DOHH2 (cell line): ENCODE measurements at regions not wholly inside any gene's neighbourhood (a gene's known extent, or its start where the extent isn't known, plus 50 kb on each side); places are given as distances from the start of the nearest gene placed in this dataset.

ENCODE experiments used
- H3F3A ChIP-seq: fragments of 200-600 bp; sonication (generic), shearing (Covaris generic); 2 replicates; pipeline ENCODE4 v1.6.0; 2016; ENCODE audit warnings: antibody characterized with exemption, mild to moderate bottlenecking; ENCODE audit not compliant: control insufficient read depth, insufficient read depth
- H3K27ac ChIP-seq: fragments of 200-600 bp; sonication (generic); 2 replicates; pipeline ENCODE4 v1.5.1; 2014; ENCODE audit warnings: low read depth, mild to moderate bottlenecking, low read length, moderate library complexity
- H3K27me3 ChIP-seq: fragments of 200-600 bp; sonication (generic); 2 replicates; pipeline ENCODE4 v1.6.1; 2014; ENCODE audit warnings: mild to moderate bottlenecking, low read length, mixed read lengths; ENCODE audit not compliant: control insufficient read depth
- H3K36me3 ChIP-seq: fragments of 200-600 bp; sonication (generic); 2 replicates; pipeline ENCODE4 v1.6.1; 2014; ENCODE audit warnings: mild to moderate bottlenecking, low read length, moderate library complexity, mixed read lengths; ENCODE audit not compliant: control insufficient read depth
- H3K4me1 ChIP-seq: fragments of 200-600 bp; sonication (generic); 2 replicates; pipeline ENCODE4 v1.6.1; 2014; ENCODE audit warnings: mild to moderate bottlenecking, low read length, mixed read lengths; ENCODE audit not compliant: control insufficient read depth
- H3K4me2 ChIP-seq: fragments of 200-600 bp; sonication (generic); 2 replicates; pipeline ENCODE4 v1.6.0; 2014; ENCODE audit warnings: mild to moderate bottlenecking, low read length, moderate library complexity
- H3K4me3 ChIP-seq: fragments of 200-600 bp; sonication (generic); 2 replicates; pipeline ENCODE4 v1.5.1; 2014; ENCODE audit warnings: mild to moderate bottlenecking, low read length, mixed read lengths
- H3K79me2 ChIP-seq: fragments of 200-600 bp; sonication (generic); 2 replicates; pipeline ENCODE4 v1.6.1; 2014; ENCODE audit warnings: mild to moderate bottlenecking, low read length, mixed read lengths; ENCODE audit not compliant: control insufficient read depth
- H3K9me2 ChIP-seq: fragments of 200-600 bp; sonication (generic); replicated peaks from 2 replicates; pipeline ENCODE4 v1.6.1; 2014; ENCODE audit warnings: mild to moderate bottlenecking, low read length, mixed read lengths; ENCODE audit not compliant: control insufficient read depth
- H3K9me3 ChIP-seq: fragments of 200-600 bp; sonication (generic); 2 replicates; pipeline ENCODE4 v1.6.1; 2014; ENCODE audit warnings: antibody characterized with exemption, low read length, mixed read lengths; ENCODE audit not compliant: control insufficient read depth, insufficient read depth
- H4K20me1 ChIP-seq: fragments of 200-600 bp; sonication (generic); 2 replicates; pipeline ENCODE4 v1.6.0; 2014; ENCODE audit warnings: low read depth, mild to moderate bottlenecking, antibody characterized with exemption, low read length, moderate library complexity; ENCODE audit not compliant: control insufficient read depth, insufficient read depth
- CTCF ChIP-seq: fragments of 200-600 bp; sonication (generic); IDR thresholded peaks from one replicate; pipeline ENCODE4 v1.5.1; 2014; ENCODE audit warnings: antibody characterized with exemption, mild to moderate bottlenecking, low read depth, low read length; ENCODE audit not compliant: poor library complexity, severe bottlenecking
- EZH2phosphoT487 ChIP-seq: fragments of 200-600 bp; sonication (generic); IDR thresholded peaks from 2 replicates; pipeline ENCODE4 v1.6.1; 2017; ENCODE audit warnings: borderline replicate concordance, mild to moderate bottlenecking, antibody characterized with exemption, low read length, moderate library complexity, mixed read lengths

DNA sequence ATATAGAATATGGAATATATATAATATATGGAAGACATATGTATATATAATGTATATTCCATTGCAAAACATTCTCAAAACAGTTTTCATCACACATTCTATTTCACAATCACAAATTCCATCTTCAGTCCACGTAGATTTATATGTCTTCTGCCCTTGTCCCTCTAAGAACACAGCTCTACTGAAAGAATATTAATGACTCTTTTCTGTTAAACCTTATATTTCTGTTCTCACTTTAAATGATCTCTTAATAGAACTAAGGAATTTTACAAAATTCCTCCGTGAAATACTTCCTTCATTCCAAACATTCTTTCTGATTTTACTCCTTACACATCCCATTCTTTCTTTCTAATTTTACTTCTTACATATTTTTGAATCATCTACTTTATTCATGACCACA is 1043.1 kb upstream of the PABPC4L start:
- Histone ChIP-seq H3F3A (no peaks in the 10 kb centered on the region), H3K27ac (no peak overlapping the region), H3K27me3 (no peaks in the 10 kb centered on the region), H3K4me3 (no peak overlapping the region), H4K20me1 (no peaks in the 10 kb centered on the region), H3K4me1 (no peaks in the 10 kb centered on the region), H3K79me2 (no peaks in the 10 kb centered on the region), H3K4me2 (no peak overlapping the region), H3K9me2 (no peaks in the 10 kb centered on the region), H3K36me3 (no peaks in the 10 kb centered on the region), H3K9me3 (no peaks in the 10 kb centered on the region)
- no peak for TF ChIP-seq CTCF
- TF ChIP-seq EZH2phosphoT487: no peak

GRCh38 chr4:135244056-135244455 is 1042.5 kb upstream of the PABPC4L start:
- no peaks in the 10 kb centered on the region for H3K9me2 ChIP-seq
- H3K4me1 ChIP-seq: no peaks in the 10 kb centered on the region
- no peak for TF ChIP-seq CTCF
- no peak for TF ChIP-seq EZH2phosphoT487
- H4K20me1 ChIP-seq: no peaks in the 10 kb centered on the region
- H3K79me2 ChIP-seq: no peaks in the 10 kb centered on the region
- no peaks in the 10 kb centered on the region for H3K27me3 ChIP-seq
- H3K4me2 ChIP-seq: no peak overlapping the region
- H3K27ac ChIP-seq: no peak overlapping the region
- no peaks in the 10 kb centered on the region for H3K9me3 ChIP-seq
- H3K36me3 ChIP-seq: no peaks in the 10 kb centered on the region
- H3F3A ChIP-seq: no peaks in the 10 kb centered on the region
- H3K4me3 ChIP-seq: no peak overlapping the region

GRCh38 chr4:135240796-135241195 is 1039.2 kb upstream of the PABPC4L start:
- H3K27ac ChIP-seq: no peak overlapping the region
- H3K79me2 ChIP-seq: no peaks in the 10 kb centered on the region
- no peaks in the 10 kb centered on the region for H3K27me3 ChIP-seq
- H3K4me3 ChIP-seq: no peak overlapping the region
- no peaks in the 10 kb centered on the region for H4K20me1 ChIP-seq
- H3K36me3 ChIP-seq: no peaks in the 10 kb centered on the region
- TF ChIP-seq EZH2phosphoT487: no peak
- no peaks in the 10 kb centered on the region for H3K9me2 ChIP-seq
- H3K9me3 ChIP-seq: no peaks in the 10 kb centered on the region
- no peak overlapping the region for H3K4me2 ChIP-seq
- H3K4me1 ChIP-seq: no peaks in the 10 kb centered on the region
- H3F3A ChIP-seq: no peaks in the 10 kb centered on the region

- no peaks in the 10 kb centered on the region for H3F3A ChIP-seq
- H3K9me3 ChIP-seq: no peaks in the 10 kb centered on the region
- H3K79me2 ChIP-seq: no peaks in the 10 kb centered on the region
- no peaks in the 10 kb centered on the region for H4K20me1 ChIP-seq
- H3K27me3 ChIP-seq: no peaks in the 10 kb centered on the region
- H3K4me2 ChIP-seq: no peak overlapping the region
- H3K4me1 ChIP-seq: no peaks in the 10 kb centered on the region
- TF ChIP-seq EZH2phosphoT487 (no peak), CTCF (no peak)
- H3K27ac ChIP-seq: no peak overlapping the region
- no peak overlapping the region for H3K4me3 ChIP-seq
- H3K9me2 ChIP-seq: no peaks in the 10 kb centered on the region
- H3K36me3 ChIP-seq: no peaks in the 10 kb centered on the region
These were observed 1038.4 kb upstream of the PABPC4L start for GRCh38 chr4:135239964-135240363.
